ENCODE measurements at regions not wholly inside any gene's neighbourhood (a gene's known extent, or its start where the extent isn't known, plus 50 kb on each side); places are given as distances from the start of the nearest gene placed in this dataset.
"Not testable (repeated sequence)": the region's sequence is repeated elsewhere in the genome, so short reads cannot be mapped to it uniquely, and the experiment has no call there.

DNA sequence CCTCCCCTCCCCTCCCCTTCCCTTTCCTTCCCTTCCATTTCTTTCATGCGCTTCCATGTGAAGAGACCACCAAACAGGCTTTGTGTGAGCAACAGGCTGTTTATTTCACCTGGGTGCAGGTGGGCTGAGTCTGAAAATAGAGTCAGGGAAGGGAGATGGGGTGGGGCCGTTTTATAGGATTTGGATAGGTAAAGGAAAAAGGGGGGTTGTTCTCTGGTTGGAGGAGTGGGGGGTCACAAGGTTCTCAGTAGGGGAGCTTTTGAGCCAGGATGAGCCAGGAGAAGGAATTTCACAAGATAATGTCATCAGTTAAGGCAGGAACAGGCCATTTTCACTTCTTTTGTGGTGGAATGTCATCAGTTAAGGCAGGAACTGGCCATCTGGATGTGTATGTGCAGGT is 211.9 kb downstream of the DMRTA1 start:
- TF ChIP-seq, protein P1, sequence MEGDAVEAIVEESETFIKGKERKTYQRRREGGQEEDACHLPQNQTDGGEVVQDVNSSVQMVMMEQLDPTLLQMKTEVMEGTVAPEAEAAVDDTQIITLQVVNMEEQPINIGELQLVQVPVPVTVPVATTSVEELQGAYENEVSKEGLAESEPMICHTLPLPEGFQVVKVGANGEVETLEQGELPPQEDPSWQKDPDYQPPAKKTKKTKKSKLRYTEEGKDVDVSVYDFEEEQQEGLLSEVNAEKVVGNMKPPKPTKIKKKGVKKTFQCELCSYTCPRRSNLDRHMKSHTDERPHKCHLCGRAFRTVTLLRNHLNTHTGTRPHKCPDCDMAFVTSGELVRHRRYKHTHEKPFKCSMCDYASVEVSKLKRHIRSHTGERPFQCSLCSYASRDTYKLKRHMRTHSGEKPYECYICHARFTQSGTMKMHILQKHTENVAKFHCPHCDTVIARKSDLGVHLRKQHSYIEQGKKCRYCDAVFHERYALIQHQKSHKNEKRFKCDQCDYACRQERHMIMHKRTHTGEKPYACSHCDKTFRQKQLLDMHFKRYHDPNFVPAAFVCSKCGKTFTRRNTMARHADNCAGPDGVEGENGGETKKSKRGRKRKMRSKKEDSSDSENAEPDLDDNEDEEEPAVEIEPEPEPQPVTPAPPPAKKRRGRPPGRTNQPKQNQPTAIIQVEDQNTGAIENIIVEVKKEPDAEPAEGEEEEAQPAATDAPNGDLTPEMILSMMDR (IDR thresholded peaks at IDR 0.05), result not testable (repeated sequence)
- not testable (repeated sequence) for TF ChIP-seq POLR2AphosphoS5, EP300 (IDR thresholded peaks at IDR 0.05)

Measured in esophagus muscularis mucosa (tissue), 4 donors.